ENCODE measurements at regions not wholly inside any gene's neighbourhood (a gene's known extent, or its start where the extent isn't known, plus 50 kb on each side); places are given as distances from the start of the nearest gene placed in this dataset.

DNA sequence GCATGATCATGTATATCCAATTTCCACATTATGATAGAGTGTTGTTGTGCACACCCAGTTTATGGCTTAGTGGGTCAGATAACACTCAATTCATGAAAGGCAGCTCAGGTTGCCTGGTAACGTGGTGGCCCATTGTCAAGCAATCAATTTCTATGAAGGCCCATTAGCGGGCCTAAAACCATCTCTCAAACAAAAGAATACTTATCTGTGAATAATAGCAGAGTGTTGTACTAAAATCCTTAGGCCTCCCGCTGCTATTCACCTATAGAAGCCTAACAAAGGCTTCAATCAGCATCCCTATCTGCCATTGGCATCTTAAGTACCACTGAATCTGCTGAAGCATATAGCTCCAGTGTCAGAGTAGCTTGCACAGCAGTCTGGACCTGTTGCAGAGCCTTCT lies 849.6 kb upstream of the POU3F4 start:
- TF ChIP-seq, protein P1, sequence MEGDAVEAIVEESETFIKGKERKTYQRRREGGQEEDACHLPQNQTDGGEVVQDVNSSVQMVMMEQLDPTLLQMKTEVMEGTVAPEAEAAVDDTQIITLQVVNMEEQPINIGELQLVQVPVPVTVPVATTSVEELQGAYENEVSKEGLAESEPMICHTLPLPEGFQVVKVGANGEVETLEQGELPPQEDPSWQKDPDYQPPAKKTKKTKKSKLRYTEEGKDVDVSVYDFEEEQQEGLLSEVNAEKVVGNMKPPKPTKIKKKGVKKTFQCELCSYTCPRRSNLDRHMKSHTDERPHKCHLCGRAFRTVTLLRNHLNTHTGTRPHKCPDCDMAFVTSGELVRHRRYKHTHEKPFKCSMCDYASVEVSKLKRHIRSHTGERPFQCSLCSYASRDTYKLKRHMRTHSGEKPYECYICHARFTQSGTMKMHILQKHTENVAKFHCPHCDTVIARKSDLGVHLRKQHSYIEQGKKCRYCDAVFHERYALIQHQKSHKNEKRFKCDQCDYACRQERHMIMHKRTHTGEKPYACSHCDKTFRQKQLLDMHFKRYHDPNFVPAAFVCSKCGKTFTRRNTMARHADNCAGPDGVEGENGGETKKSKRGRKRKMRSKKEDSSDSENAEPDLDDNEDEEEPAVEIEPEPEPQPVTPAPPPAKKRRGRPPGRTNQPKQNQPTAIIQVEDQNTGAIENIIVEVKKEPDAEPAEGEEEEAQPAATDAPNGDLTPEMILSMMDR (IDR thresholded peaks at IDR 0.05; ENCODE audit: unreplicated experiment in 3 of 3) = no peak
- no peaks in the 10 kb centered on the region for H3K36me3 Mint-ChIP-seq (ENCODE audit: low read depth)

DNA sequence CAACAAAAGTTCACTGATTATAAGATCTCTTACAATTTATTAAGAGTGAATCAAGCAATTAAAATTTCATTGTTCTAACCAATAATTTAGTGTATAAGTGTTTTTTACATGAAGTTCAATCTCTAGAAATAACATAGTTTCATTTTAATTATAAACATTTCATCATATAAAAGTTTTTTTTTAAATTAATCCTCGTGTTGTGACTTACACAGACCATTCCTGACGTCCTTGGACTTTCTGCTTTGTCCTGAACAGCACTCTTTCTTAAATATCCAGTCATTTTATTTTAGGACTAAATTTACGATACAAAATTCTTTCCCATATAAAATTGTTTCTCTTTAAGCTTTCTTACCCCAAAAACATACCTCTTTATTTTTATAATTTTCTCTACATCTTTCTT lies 841.7 kb upstream of the POU3F4 start:
- TF ChIP-seq, protein P1 (IDR thresholded peaks at IDR 0.05; ENCODE audit: unreplicated experiment in 3 of 3) = no peak
- Mint-ChIP-seq H3K4me3 (no peak overlapping the region), H3K27me3 (ENCODE audit: low read depth) (no peaks in the 10 kb centered on the region), H3K27ac (no peak overlapping the region), H3K36me3 (ENCODE audit: low read depth) (no peaks in the 10 kb centered on the region), H3K9me3 (peaks cover 18% of the 10 kb centered on the region), H3K4me1 (no peaks in the 10 kb centered on the region)

More for the DNA sequence above, 849.6 kb upstream of the POU3F4 start:
- Mint-ChIP-seq H3K27ac (no peak overlapping the region), H3K9me3 (peaks cover 5% of the 10 kb centered on the region), H3K27me3 (ENCODE audit: low read depth) (no peaks in the 10 kb centered on the region), H3K4me1 (no peaks in the 10 kb centered on the region), H3K4me3 (no peak overlapping the region)

DNA sequence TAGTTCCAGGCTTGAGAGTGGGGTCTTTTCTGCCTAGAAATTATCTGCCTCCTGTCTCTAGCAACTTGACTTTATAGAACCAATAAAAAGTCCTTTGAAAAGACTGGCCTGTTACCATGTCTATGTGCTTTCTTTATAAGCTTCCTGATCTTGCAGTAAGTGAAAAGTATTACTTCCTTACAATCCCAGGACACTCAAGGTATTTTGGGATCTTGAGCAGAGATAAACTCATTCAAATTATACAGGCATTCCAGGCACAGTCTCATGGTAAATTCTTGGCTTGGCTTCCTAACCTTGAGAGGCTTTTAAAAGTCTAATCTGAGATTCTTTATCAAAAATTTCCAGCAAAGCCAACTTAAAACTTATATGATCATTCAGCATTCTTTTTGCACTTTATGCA lies 833.0 kb upstream of the POU3F4 start:
- Mint-ChIP-seq H3K27ac (no peak overlapping the region), H3K4me1 (no peaks in the 10 kb centered on the region)
- TF ChIP-seq, protein P1 (IDR thresholded peaks at IDR 0.05; ENCODE audit: unreplicated experiment in 3 of 3) = no peak

DNA sequence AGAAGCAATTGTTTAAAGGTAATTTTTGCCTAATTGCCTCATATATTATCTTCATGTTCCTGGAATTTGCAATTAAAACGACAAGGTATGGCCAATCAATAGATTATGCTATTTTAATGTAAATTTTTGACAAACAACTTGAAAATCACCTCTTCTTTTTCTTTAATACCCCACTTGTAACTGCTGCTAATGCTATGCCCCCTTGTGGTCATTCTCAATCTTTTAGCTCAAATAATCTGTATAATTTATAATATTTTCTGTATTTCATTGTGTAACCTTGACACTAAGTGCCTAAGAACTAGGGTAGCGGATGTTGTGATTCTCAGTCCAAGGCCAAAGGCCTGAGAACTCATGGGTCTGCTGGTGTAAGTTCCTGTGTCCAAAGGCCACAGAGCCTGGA lies 831.7 kb upstream of the POU3F4 start:
- Mint-ChIP-seq H3K9me3 (peaks cover 5% of the 10 kb centered on the region), H3K27me3 (ENCODE audit: low read depth) (no peaks in the 10 kb centered on the region), H3K27ac (no peak overlapping the region), H3K4me1 (no peaks in the 10 kb centered on the region), H3K4me3 (no peak overlapping the region), H3K36me3 (ENCODE audit: low read depth) (no peaks in the 10 kb centered on the region)
- TF ChIP-seq, protein P1 (IDR thresholded peaks at IDR 0.05; ENCODE audit: unreplicated experiment in 3 of 3) = no peak

More for the DNA sequence above, 833.0 kb upstream of the POU3F4 start:
- no peaks in the 10 kb centered on the region for H3K36me3 Mint-ChIP-seq (ENCODE audit: low read depth)
- no peak overlapping the region for H3K4me3 Mint-ChIP-seq
- no peaks in the 10 kb centered on the region for H3K27me3 Mint-ChIP-seq (ENCODE audit: low read depth)
- H3K9me3 Mint-ChIP-seq = peaks cover 5% of the 10 kb centered on the region

DNA sequence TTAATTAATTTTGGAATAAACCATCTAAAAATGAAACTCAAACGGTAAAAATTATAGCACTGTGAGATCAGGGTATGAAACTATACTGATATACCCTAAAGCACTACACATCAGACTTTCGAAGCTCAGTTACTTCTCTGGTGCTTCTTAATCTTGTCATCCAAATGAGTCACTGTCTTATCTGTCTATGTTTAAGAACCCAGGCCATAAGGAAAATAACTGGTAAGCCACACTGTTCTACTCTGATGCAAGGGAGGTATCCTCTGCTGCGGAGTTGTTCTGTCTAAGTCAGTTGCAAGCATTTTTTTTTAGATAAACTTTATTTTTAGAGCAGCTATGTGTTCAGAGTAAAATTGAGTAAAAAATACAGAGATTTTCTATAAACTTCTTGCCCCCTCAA lies 830.8 kb upstream of the POU3F4 start:
- Mint-ChIP-seq H3K9me3 (peaks cover 5% of the 10 kb centered on the region), H3K36me3 (ENCODE audit: low read depth) (no peaks in the 10 kb centered on the region), H3K4me3 (no peak overlapping the region), H3K27me3 (ENCODE audit: low read depth) (no peaks in the 10 kb centered on the region), H3K27ac (no peak overlapping the region), H3K4me1 (no peaks in the 10 kb centered on the region)
- TF ChIP-seq, protein P1 (IDR thresholded peaks at IDR 0.05; ENCODE audit: unreplicated experiment in 3 of 3) = no peak

DNA sequence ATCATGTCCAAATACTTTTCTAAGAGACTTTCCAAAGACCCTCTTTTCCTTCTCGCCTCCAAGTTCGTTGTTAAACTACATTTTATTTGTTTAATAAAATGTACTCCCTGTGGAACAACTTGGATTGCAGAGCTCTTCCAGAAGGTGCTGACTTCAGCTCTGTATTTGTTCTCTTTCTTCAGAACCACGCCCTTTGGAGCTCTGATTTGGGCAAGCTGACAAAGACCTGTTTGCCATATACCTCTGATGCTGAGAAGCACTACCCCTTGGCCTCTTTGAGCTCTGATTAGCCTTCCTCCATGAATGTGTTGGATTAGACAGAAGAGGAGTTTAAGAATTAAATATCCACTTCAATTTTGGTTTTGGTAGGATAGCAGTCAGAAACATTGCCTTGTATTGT lies 815.1 kb upstream of the POU3F4 start:
- Mint-ChIP-seq H3K27me3 (ENCODE audit: low read depth) (no peaks in the 10 kb centered on the region), H3K36me3 (ENCODE audit: low read depth) (no peaks in the 10 kb centered on the region), H3K27ac (no peak overlapping the region), H3K4me3 (no peak overlapping the region), H3K4me1 (no peaks in the 10 kb centered on the region), H3K9me3 (no peaks in the 10 kb centered on the region)
- TF ChIP-seq, protein P1 (IDR thresholded peaks at IDR 0.05; ENCODE audit: unreplicated experiment in 3 of 3) = no peak

All from nephron (organoid).